GM21447 (cell line): ENCODE measurements at regions not wholly inside any gene's neighbourhood (a gene's known extent, or its start where the extent isn't known, plus 50 kb on each side); places are given as distances from the start of the nearest gene placed in this dataset.
"Not testable (repeated sequence)": the region's sequence is repeated elsewhere in the genome, so short reads cannot be mapped to it uniquely, and the experiment has no call there.

ENCODE experiments used
- ATAC-seq: cut with Tn5 transposase; IDR thresholded peaks from one replicate; pipeline ENCODE4 v1.9.1; 2021; ENCODE audit not compliant: unreplicated experiment

DNA sequence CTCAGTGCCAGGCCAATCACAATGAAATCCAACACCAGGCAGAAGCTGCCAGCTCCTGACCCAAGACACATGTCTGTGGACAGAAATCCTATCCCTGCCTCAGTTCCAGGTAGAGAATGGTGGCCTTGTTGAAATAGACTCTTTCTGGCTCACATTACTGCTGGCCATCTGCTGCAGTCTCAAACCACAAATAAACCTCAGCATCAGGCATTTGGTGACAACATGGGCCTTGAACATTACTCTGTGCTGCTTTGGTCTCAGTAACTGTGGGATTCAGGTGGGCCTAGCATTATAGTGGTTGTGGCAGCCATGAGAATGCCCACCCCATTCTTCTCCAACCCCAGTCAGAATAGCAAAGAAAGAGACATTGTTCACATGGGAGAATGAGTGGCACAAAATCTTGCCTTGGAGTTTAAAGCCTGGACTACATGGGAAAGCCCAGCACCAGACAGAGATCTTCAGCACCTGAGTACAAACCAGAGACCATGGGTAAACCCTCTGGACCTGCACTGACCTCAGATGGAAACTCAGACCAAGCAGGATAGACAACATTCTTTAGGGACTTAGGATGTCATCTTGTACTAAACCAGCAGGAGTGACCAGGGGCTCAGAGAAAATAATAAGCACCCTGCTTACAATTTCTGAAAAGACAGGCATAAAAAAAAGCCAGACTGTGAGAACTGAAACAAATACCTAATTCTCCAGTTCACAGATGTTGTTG lies 50.4 kb upstream of the TRAM1L1 start:
- ATAC-seq = no peak

GRCh38 chr4:117137145-117137544 lies 51.8 kb upstream of the TRAM1L1 start:
- ATAC-seq = no peak

- ATAC-seq = not testable (repeated sequence)
Observed at GRCh38 chr4:117138732-117139131, 53.4 kb upstream of the TRAM1L1 start.

DNA sequence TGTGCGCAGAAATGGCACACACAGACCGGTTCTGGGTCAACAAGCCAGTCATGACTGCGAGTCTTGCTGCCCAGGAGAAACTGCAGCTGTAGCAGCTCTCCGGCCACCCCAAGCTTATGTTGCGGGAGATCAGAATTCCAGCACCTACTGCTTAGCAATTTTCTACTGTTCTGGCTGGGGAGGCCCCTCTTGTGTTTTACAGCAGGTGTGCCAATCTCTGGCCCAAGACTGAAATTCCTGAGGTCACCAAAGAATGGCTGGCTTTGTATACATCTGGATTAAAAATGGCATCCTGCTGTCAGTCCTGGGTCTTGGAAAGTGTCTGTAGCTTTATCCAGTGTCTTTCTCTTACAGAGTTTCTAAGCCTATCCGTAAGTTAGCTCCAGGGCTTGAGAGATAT lies 68.9 kb upstream of the TRAM1L1 start:
- ATAC-seq = no peak

- ATAC-seq = no peak
Observed at GRCh38 chr4:117156806-117157205, 71.4 kb upstream of the TRAM1L1 start.

GRCh38 chr4:117157360-117157759 lies 72.0 kb upstream of the TRAM1L1 start:
- no peak for ATAC-seq

DNA sequence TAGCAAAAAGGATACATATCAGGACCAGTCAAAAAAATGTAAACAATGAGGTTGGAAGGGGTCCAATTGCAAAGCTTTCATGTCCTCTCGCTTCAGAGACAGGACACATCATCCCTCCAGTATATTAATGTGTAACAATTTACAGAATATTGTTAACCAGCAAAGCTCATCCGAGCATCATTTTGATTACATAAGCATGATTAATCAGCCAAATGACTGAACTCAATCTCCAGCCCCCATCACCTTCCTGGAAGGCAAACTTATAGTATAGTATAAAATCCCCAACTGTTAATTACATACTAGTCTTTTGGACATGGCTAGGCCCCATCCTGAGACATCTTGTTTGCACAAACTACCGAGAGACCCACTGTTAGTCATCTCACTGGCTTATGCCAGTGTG lies 77.6 kb upstream of the TRAM1L1 start:
- ATAC-seq = no peak

DNA sequence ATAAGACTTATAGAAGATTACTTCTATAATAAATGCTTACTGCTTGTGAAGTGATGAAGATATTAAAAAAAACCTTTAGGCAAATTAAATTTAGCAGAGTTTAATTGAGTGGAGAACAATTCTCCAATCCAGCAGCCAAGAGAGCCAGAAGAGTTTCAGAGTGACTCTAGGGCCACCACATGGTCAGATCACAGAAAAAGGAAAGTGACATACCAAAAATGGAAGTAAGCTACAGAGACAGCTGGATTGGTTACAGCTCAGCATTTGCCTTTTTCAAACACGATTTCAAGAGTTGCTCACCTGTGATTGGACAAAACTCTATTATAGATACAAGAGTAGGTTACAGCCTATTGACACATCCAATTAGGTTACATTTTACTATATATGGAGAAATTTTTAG lies 79.0 kb upstream of the TRAM1L1 start:
- no peak for ATAC-seq

- not testable (repeated sequence) for ATAC-seq
Observed at GRCh38 chr4:117175369-117175768, 90.0 kb upstream of the TRAM1L1 start.

- ATAC-seq = no peak
Observed at GRCh38 chr4:117203231-117203630, 117.9 kb upstream of the TRAM1L1 start.

DNA sequence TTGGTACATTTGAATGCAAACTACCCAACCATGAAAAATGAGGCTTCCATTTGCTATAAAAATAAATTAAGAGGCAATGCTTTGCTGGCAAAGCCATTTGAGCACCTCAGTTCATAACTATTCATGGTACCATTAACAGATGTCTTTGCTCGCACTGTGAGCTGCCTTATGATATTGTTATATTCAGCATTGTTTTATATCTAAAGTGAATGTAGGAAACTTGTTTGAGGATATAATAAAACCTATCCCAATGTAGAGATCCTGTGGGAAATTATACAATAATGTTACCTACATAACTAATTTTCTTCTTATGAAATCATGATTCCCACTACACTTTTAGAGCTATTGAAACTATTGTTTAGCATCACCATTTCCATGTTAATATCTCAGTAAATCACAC lies 125.2 kb upstream of the TRAM1L1 start:
- no peak for ATAC-seq

- ATAC-seq = no peak
Observed at GRCh38 chr4:117224256-117224655, 138.9 kb upstream of the TRAM1L1 start.

- ATAC-seq = no peak
Observed at GRCh38 chr4:117225471-117225870, 140.1 kb upstream of the TRAM1L1 start.

DNA sequence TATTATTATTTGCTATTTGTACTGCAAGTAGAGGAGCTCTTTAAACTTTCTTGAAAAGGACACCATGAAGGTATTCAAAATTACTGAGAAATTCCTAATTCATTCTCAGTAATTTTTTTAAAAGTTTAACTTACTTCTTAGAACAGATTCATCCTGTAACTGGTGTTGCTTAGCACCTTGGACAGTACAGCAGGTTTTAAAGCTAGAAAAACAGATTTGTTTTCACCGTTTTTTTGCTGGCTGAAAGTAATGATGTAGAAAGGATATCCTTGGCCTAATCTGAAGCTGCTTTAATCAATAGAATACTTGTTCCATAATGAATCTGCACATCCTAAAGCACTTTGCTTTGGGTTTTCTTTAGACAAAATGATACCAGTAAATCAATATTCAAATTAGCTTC lies 142.5 kb upstream of the TRAM1L1 start:
- ATAC-seq = no peak

DNA sequence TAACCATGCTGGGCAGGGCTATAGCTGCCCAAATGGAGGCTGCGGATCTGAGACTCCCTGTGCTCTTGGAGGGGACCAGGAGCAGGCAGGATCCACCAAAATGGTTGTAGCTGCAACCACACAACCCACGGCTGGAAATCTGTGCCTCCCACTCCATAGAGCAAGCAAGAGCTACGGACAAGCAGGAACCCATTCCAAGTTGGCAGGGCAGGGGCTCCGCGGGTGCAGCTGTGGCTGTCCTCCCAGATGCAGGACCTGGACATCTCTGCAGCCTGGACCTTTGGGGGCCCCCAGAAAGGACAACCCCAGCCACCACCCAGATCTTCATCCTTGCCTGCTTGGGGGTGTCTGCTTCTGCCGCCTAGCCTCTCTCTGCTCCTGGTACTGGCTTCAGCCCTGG lies 154.1 kb upstream of the TRAM1L1 start:
- ATAC-seq = no peak

DNA sequence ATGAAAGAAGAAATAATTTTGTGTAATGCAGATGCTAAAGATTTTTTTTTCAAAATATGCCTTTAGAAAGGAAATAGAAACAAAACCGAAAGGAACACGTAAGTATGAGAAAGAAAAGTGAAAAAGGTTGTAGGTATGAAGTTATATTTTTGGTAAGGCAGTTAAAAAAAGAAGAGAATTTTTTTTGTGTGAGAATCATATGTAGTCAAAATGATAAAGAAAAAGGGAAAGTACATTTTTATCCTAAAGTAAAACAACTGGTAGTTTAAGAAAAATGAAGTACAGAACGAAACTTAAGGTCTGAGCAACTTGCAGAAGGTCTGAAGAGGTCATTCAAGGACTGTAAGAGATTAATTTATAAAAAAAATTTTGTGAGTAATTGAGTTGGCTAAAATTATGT lies 164.0 kb upstream of the TRAM1L1 start:
- peak; percentile 86 for ATAC-seq

GRCh38 chr4:117264072-117264471 lies 178.7 kb upstream of the TRAM1L1 start:
- ATAC-seq = no peak

DNA sequence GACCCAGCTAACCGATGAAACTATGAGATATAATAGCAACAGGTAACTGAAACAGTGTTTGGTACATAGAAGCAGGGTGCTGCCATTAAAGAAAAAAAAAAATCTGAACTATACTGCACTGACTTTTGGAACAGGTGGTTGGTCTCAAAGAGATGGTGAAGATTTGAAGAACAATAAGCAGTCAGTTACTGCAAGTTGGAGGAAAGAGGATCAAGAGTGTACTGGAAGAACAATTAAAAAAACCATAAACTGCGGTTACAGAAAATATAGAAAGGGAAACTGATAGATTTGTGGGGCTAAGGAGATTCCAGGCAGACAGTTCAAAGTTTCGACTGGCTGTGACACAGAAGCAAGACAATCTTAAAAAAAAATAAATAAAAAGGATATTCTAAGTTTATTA lies 181.9 kb upstream of the TRAM1L1 start:
- ATAC-seq = no peak

DNA sequence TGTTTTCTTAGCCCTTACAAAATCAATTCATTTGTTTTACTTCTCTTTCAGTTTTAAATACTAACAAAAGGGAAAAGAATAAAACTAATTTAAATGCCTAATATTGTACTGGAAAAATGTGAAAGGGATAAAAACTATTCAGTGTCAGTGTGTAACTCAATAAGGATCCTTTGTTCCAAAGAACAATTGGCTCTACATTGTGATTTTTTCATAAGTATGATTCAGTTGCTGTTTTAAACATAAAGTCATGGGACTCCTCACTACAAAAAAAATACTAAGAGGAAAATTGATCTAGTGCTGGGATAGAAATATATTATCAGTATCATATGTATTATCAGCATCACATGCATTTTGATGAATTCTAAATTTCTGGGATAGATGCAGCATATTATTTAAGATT lies 199.4 kb upstream of the TRAM1L1 start:
- ATAC-seq = no peak

- no peak for ATAC-seq
Observed at GRCh38 chr4:117293784-117294183, 208.4 kb upstream of the TRAM1L1 start.

- no peak for ATAC-seq
Observed at GRCh38 chr4:117302226-117302625, 216.8 kb upstream of the TRAM1L1 start.

DNA sequence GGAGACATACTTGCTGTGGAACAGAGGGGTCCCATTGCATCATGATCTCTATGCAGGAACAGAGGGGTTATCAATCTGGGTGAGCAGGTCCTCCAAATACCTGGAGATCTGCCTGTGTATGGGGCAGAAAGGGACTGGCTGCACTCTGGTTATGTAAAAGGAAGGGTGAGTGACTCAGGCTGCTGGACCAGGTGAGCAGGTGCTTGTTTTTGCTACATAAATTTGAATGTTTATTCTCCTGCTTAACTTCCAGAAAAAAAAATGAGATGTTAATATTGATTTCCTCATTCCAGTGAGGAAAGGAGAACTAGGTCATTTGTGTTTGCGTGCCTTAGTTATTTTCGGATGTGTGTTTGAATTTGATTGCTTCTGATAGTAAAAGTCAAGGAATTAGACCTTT lies 225.8 kb upstream of the TRAM1L1 start:
- no peak for ATAC-seq

DNA sequence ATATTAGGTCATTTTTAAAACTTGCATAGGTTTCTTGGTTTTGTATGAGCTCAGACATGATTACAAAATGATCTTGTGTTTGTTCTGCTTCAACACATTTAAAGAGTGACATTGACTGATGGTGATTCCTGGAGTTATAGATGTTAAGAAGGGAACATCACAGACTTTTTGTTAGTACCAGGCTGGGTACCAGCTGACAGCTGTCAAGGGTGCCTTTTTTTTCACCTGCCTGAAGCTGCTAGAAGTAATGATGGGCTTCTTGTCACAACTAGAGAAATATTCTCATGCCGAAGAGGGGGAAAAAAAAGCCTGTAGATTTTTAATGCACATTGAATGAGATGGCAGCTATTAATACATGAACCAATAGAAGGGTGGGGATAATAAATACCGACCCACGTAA lies 226.6 kb upstream of the TRAM1L1 start:
- ATAC-seq = no peak
